ENCODE measurements at regions not wholly inside any gene's neighbourhood (a gene's known extent, or its start where the extent isn't known, plus 50 kb on each side); places are given as distances from the start of the nearest gene placed in this dataset.
"Not testable (repeated sequence)": the region's sequence is repeated elsewhere in the genome, so short reads cannot be mapped to it uniquely, and the experiment has no call there.

DNA sequence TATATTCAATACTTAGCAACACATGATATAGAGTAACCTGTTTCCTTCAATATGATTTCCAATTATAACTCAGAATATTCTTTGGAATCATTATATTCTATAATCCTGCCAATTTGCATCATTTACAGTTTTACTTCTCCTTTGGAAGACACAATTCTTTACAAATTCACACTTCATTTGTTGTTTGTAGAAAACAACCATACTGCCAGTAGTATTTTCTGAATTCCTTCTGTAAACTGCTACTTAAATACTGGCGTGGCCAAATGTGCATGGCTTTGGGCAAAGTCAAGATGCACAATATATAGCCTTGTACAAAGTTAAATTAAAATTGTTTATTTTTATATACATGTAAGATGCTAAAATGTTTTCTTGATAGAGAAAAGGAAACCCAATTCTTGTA, 687.1 kb upstream of the NEGR1 start:
- H3K27ac ChIP-seq (ENCODE audit: low read depth, low read length), result no peak overlapping the region
- no peak overlapping the region for H3K4me3 ChIP-seq (ENCODE audit: low read length in 3 of 3)
- no peaks in the 10 kb centered on the region for H3K27me3 ChIP-seq (ENCODE audit: control insufficient read depth in 3 of 3, insufficient read depth in 3 of 3, low read length in 3 of 3)
- no peaks in the 10 kb centered on the region for H3K4me1 ChIP-seq (ENCODE audit: control insufficient read depth in 3 of 3, insufficient read depth in 3 of 3, low read length in 3 of 3)
- H3K9me3 ChIP-seq (ENCODE audit: control insufficient read depth in 3 of 3, low read length in 3 of 3), result no peaks in the 10 kb centered on the region
- H3K9ac ChIP-seq (ENCODE audit: low read depth in 1 of 3, low read length in 3 of 3), result no peak overlapping the region
- H3K36me3 ChIP-seq (ENCODE audit: control insufficient read depth in 3 of 3, insufficient read depth in 3 of 3, low read length in 3 of 3), result no peaks in the 10 kb centered on the region

DNA sequence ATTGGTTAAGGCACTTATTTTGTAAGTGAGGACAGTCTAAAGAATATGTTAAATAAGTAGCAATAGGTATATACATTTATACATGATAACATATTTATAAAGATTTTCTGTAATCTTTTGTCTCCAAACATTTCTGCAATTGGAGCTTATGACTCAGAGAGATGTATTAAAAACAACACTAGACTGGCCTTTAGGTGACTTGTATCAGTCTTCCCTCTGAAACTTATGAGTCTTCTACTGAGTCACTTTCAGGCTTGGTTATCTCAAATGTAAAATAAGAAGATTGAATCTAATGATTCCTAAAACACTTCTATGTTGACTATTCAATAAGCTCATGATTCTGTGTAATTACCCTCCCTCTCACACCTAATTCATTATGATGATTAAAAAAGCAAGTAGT, 672.6 kb upstream of the NEGR1 start:
- Histone ChIP-seq H3K36me3 (ENCODE audit: control insufficient read depth in 3 of 3, insufficient read depth in 3 of 3, low read length in 3 of 3) (no peaks in the 10 kb centered on the region), H3K9me3 (ENCODE audit: control insufficient read depth in 3 of 3, low read length in 3 of 3) (no peaks in the 10 kb centered on the region), H3K4me3 (ENCODE audit: low read length in 3 of 3) (no peak overlapping the region), H3K27me3 (ENCODE audit: control insufficient read depth in 3 of 3, insufficient read depth in 3 of 3, low read length in 3 of 3) (no peaks in the 10 kb centered on the region), H3K4me1 (ENCODE audit: control insufficient read depth in 3 of 3, insufficient read depth in 3 of 3, low read length in 3 of 3) (no peaks in the 10 kb centered on the region), H3K27ac (ENCODE audit: low read depth, low read length) (no peak overlapping the region), H3K9ac (ENCODE audit: low read depth in 1 of 3, low read length in 3 of 3) (no peak overlapping the region)

DNA sequence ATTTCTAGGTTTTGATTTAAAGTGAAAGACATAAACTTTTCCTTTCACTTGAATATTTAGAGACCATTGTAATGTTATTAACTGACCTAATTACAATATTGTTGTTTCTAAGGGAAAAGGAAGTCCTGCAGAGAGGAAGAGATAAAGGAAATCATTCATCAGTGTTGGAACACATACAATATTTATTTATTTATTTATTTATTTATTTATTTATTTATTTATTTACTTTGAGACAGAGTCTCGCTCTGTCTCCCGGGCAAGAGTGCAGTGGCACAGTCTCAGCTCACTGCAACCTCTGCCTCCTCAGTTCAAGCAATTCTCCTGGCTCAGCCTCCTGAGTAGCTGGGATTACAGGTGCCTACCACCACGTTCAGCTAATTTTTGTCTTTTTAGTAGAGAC, 668.6 kb upstream of the NEGR1 start:
- not testable (repeated sequence) for H3K36me3 ChIP-seq (ENCODE audit: control insufficient read depth in 3 of 3, insufficient read depth in 3 of 3, low read length in 3 of 3); H3K4me3 ChIP-seq (ENCODE audit: low read length in 3 of 3); H3K9ac ChIP-seq (ENCODE audit: low read depth in 1 of 3, low read length in 3 of 3); H3K27me3 ChIP-seq (ENCODE audit: control insufficient read depth in 3 of 3, insufficient read depth in 3 of 3, low read length in 3 of 3); H3K4me1 ChIP-seq (ENCODE audit: control insufficient read depth in 3 of 3, insufficient read depth in 3 of 3, low read length in 3 of 3); H3K9me3 ChIP-seq (ENCODE audit: control insufficient read depth in 3 of 3, low read length in 3 of 3); H3K27ac ChIP-seq (ENCODE audit: low read depth, low read length)

DNA sequence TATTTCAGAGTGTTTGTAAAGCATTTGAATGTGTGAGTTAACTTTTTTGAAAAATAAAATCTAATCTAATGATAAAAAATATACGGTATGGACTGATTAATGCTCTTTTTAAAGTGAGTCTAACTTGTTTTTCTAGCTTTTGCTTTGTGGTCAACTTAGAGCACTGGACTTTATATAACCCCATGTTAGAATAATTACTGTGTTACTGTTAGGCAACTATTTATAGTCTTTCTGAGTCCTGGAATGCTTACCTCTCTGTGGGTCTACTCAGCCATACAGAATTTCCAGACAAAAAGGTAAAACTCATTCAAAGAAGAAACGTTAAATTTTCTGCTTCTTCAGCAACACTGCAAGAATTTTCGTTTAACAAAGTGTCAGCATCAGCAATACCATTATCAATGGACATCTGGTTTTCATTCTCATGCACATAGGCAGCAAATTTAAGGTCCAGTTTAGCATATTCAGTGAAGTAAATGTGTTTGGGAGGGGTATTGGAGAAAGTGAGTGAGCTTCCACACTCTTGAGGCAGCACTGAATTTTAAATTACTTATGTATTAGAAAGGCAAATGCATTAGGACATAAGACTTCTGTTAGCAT, 664.7 kb upstream of the NEGR1 start:
- no peaks in the 10 kb centered on the region for H3K4me1 ChIP-seq (ENCODE audit: control insufficient read depth in 3 of 3, insufficient read depth in 3 of 3, low read length in 3 of 3)
- H3K4me3 ChIP-seq (ENCODE audit: low read length in 3 of 3), result no peak overlapping the region
- H3K27me3 ChIP-seq (ENCODE audit: control insufficient read depth in 3 of 3, insufficient read depth in 3 of 3, low read length in 3 of 3), result no peaks in the 10 kb centered on the region
- H3K27ac ChIP-seq (ENCODE audit: low read depth, low read length), result no peak overlapping the region
- no peaks in the 10 kb centered on the region for H3K36me3 ChIP-seq (ENCODE audit: control insufficient read depth in 3 of 3, insufficient read depth in 3 of 3, low read length in 3 of 3)
- no peaks in the 10 kb centered on the region for H3K9me3 ChIP-seq (ENCODE audit: control insufficient read depth in 3 of 3, low read length in 3 of 3)
- H3K9ac ChIP-seq (ENCODE audit: low read depth in 1 of 3, low read length in 3 of 3), result no peak overlapping the region

DNA sequence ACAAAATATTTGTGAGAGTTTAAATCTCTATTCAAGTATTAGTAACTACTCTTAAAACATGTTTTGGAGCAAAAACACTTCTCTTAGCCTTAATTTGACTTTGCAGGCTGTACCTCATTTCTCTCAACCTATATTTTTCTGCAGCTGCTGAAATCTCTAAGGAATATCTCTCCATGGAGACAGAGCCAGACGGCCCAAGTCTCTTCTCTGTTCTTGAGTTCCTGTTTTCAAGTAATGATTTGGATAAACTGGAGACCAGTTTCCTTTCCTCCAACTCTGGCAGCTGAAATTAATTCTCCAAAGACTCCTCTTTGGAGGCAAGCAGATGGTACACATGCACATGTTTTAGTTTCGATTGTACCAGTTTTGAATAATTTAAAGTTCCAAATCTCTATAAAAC, 659.7 kb upstream of the NEGR1 start:
- Histone ChIP-seq H3K9me3 (ENCODE audit: control insufficient read depth in 3 of 3, low read length in 3 of 3) (no peaks in the 10 kb centered on the region), H3K4me1 (ENCODE audit: control insufficient read depth in 3 of 3, insufficient read depth in 3 of 3, low read length in 3 of 3) (no peaks in the 10 kb centered on the region), H3K36me3 (ENCODE audit: control insufficient read depth in 3 of 3, insufficient read depth in 3 of 3, low read length in 3 of 3) (no peaks in the 10 kb centered on the region), H3K27ac (ENCODE audit: low read depth, low read length) (no peak overlapping the region), H3K4me3 (ENCODE audit: low read length in 3 of 3) (no peak overlapping the region), H3K9ac (ENCODE audit: low read depth in 1 of 3, low read length in 3 of 3) (no peak overlapping the region), H3K27me3 (ENCODE audit: control insufficient read depth in 3 of 3, insufficient read depth in 3 of 3, low read length in 3 of 3) (no peaks in the 10 kb centered on the region)

DNA sequence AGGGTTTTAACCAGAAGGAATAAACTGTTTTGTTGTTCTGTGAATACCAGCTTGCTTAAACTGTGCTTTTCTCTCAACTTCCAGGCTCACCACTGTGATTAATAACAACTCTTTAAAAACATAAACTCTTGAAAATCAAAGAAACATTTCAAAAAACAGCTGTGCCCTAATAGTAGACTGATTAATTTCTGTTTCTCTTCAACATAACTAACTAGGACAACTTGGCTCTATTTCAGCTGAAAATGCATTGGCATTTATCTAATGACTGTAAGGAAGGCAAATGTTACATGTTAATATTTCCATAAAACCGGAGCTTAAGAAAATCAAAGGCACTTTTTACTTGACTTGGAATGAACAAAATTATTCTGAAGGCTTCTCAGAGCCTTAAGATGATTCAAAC, 656.1 kb upstream of the NEGR1 start:
- no peaks in the 10 kb centered on the region for H3K4me1 ChIP-seq (ENCODE audit: control insufficient read depth in 3 of 3, insufficient read depth in 3 of 3, low read length in 3 of 3)
- no peaks in the 10 kb centered on the region for H3K9me3 ChIP-seq (ENCODE audit: control insufficient read depth in 3 of 3, low read length in 3 of 3)
- no peaks in the 10 kb centered on the region for H3K27me3 ChIP-seq (ENCODE audit: control insufficient read depth in 3 of 3, insufficient read depth in 3 of 3, low read length in 3 of 3)
- H3K36me3 ChIP-seq (ENCODE audit: control insufficient read depth in 3 of 3, insufficient read depth in 3 of 3, low read length in 3 of 3), result no peaks in the 10 kb centered on the region
- no peak overlapping the region for H3K9ac ChIP-seq (ENCODE audit: low read depth in 1 of 3, low read length in 3 of 3)
- H3K27ac ChIP-seq (ENCODE audit: low read depth, low read length), result no peak overlapping the region
- H3K4me3 ChIP-seq (ENCODE audit: low read length in 3 of 3), result no peak overlapping the region

DNA sequence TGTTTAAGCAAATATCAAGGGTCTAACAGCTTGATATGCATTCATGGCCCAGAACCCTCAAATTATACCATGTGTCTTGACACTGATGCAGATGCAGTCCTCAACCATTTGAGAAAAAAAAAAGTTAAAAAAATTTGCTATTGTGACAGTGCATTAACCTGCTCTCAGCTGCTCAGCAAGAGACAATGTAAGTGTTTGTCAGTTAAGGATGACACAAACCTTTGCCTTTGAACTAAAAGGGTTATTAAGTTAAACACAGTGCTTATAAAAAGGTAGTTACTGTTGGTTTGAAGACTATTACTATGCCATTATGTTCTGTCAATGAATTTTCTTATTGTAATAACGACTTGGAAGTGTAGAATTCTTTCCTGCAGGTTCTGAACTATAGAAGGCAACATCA, 655.6 kb upstream of the NEGR1 start:
- Histone ChIP-seq H3K9me3 (ENCODE audit: control insufficient read depth in 3 of 3, low read length in 3 of 3) (no peaks in the 10 kb centered on the region), H3K4me1 (ENCODE audit: control insufficient read depth in 3 of 3, insufficient read depth in 3 of 3, low read length in 3 of 3) (no peaks in the 10 kb centered on the region), H3K27me3 (ENCODE audit: control insufficient read depth in 3 of 3, insufficient read depth in 3 of 3, low read length in 3 of 3) (no peaks in the 10 kb centered on the region), H3K27ac (ENCODE audit: low read depth, low read length) (no peak overlapping the region), H3K9ac (ENCODE audit: low read depth in 1 of 3, low read length in 3 of 3) (no peak overlapping the region), H3K4me3 (ENCODE audit: low read length in 3 of 3) (no peak overlapping the region), H3K36me3 (ENCODE audit: control insufficient read depth in 3 of 3, insufficient read depth in 3 of 3, low read length in 3 of 3) (no peaks in the 10 kb centered on the region)

DNA sequence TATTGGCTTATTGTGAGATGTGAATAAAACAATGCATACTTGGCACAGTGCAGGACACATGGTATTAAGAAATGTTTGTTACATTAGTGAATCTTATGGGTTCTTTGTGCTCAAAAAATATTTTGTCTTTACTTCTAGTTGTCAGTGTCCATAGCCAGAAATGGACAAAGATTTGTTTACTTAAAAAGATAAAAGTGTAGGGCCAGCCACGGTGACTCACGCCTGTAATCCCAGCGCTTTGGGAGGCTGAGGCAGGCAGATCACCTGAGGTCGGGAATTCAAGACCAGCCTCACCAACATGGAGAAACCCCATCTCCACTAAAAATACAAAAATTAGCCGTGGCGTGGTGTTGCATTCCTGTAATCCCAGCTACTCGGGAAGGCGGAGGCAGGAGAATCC, 654.6 kb upstream of the NEGR1 start:
- no peaks in the 10 kb centered on the region for H3K27me3 ChIP-seq (ENCODE audit: control insufficient read depth in 3 of 3, insufficient read depth in 3 of 3, low read length in 3 of 3)
- H3K9ac ChIP-seq (ENCODE audit: low read depth in 1 of 3, low read length in 3 of 3), result no peak overlapping the region
- no peak overlapping the region for H3K27ac ChIP-seq (ENCODE audit: low read depth, low read length)
- no peak overlapping the region for H3K4me3 ChIP-seq (ENCODE audit: low read length in 3 of 3)
- H3K4me1 ChIP-seq (ENCODE audit: control insufficient read depth in 3 of 3, insufficient read depth in 3 of 3, low read length in 3 of 3), result no peaks in the 10 kb centered on the region
- no peaks in the 10 kb centered on the region for H3K36me3 ChIP-seq (ENCODE audit: control insufficient read depth in 3 of 3, insufficient read depth in 3 of 3, low read length in 3 of 3)
- no peaks in the 10 kb centered on the region for H3K9me3 ChIP-seq (ENCODE audit: control insufficient read depth in 3 of 3, low read length in 3 of 3)

DNA sequence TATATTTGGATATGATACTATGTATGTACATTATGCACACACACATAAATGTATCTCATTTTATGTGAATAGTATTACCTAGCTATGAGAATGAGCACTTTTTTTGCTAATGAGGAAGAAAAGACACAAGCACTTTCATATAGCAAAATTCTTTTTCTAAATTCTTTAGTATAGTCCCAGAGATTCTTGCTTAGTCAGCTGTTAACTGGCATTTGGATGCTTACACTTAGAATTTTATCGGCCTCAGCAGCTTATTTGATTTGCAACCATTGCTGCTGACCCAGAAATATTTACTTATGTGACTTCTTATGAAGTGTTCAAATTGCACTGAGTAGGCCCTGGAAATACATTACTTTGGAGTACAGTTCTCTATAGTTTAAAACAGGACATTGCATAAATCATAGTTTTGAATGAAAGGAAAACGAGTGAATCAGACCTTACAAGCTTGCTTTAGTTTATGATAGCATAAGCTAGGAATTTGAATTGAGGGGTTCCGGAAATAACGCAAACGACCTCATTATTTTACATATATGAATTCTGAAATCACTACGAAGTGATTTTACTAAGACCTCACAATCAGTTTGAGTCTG, 653.9 kb upstream of the NEGR1 start:
- Histone ChIP-seq H3K9me3 (ENCODE audit: control insufficient read depth in 3 of 3, low read length in 3 of 3) (no peaks in the 10 kb centered on the region), H3K9ac (ENCODE audit: low read depth in 1 of 3, low read length in 3 of 3) (no peak overlapping the region), H3K4me3 (ENCODE audit: low read length in 3 of 3) (no peak overlapping the region)

DNA sequence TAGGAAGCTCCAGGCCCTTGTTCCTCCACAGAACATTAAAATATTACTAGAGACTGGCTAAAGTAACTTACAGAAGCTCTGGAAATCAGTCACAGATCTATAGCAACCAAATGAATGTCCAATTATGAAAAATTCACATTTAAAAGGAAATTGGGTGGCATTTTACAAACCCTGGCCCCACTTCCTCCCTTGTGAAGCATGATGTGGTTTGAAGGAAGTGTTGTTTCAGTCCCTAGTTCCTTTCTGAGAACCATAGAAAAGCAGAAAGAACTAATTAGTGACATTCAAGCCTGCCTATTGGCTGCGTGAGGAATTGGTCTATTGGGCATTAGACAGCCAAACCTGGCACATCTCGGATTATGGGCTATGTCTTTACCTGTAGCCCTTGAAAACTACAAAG, 649.7 kb upstream of the NEGR1 start:
- Histone ChIP-seq H3K4me1 (ENCODE audit: control insufficient read depth in 3 of 3, insufficient read depth in 3 of 3, low read length in 3 of 3) (no peaks in the 10 kb centered on the region), H3K4me3 (ENCODE audit: low read length in 3 of 3) (no peak overlapping the region), H3K27ac (ENCODE audit: low read depth, low read length) (no peak overlapping the region), H3K27me3 (ENCODE audit: control insufficient read depth in 3 of 3, insufficient read depth in 3 of 3, low read length in 3 of 3) (no peaks in the 10 kb centered on the region), H3K36me3 (ENCODE audit: control insufficient read depth in 3 of 3, insufficient read depth in 3 of 3, low read length in 3 of 3) (no peaks in the 10 kb centered on the region), H3K9ac (ENCODE audit: low read depth in 1 of 3, low read length in 3 of 3) (no peak overlapping the region), H3K9me3 (ENCODE audit: control insufficient read depth in 3 of 3, low read length in 3 of 3) (no peaks in the 10 kb centered on the region)

More for the DNA sequence above, 653.9 kb upstream of the NEGR1 start:
- H3K36me3 ChIP-seq (ENCODE audit: control insufficient read depth in 3 of 3, insufficient read depth in 3 of 3, low read length in 3 of 3), result no peaks in the 10 kb centered on the region
- H3K27me3 ChIP-seq (ENCODE audit: control insufficient read depth in 3 of 3, insufficient read depth in 3 of 3, low read length in 3 of 3), result no peaks in the 10 kb centered on the region
- H3K27ac ChIP-seq (ENCODE audit: low read depth, low read length), result no peak overlapping the region
- no peaks in the 10 kb centered on the region for H3K4me1 ChIP-seq (ENCODE audit: control insufficient read depth in 3 of 3, insufficient read depth in 3 of 3, low read length in 3 of 3)

Data from skeletal muscle tissue (tissue), 3 donors.